Neutrophil (primary cell): ENCODE measurements at regions not wholly inside any gene's neighbourhood (a gene's known extent, or its start where the extent isn't known, plus 50 kb on each side); places are given as distances from the start of the nearest gene placed in this dataset.

Source experiments
- H3K27ac ChIP-seq: fragments of 200-600 bp; sonication (generic); 2 replicates; pipeline ENCODE4 v1.5.1; 2016; ENCODE audit warnings: mild to moderate bottlenecking, moderate library complexity
- H3K27me3 ChIP-seq: fragments of 200-600 bp; sonication (generic); 2 replicates; pipeline ENCODE4 v1.6.0; 2016; ENCODE audit warnings: mild to moderate bottlenecking
- H3K36me3 ChIP-seq: fragments of 200-600 bp; sonication (generic); 2 replicates; pipeline ENCODE4 v1.5.1; 2017
- H3K4me1 ChIP-seq, 2 experiments: fragments of 200-600 bp in 1 of 2; sonication (generic) in 1 of 2; 1 replicate in 1 of 2; 2 replicates in 1 of 2; pipeline versions ENCODE4 v1.5.1 to v1.6.1; 2013 to 2016; ENCODE audit warnings: low read depth in 1 of 2, low read length in 1 of 2, mild to moderate bottlenecking in 1 of 2, moderate library complexity in 1 of 2; ENCODE audit not compliant: control insufficient read depth in 1 of 2, insufficient read depth in 1 of 2
- H3K4me3 ChIP-seq, 2 experiments: fragments of 200-600 bp in 1 of 2; sonication (generic) in 1 of 2; 1 replicate in 1 of 2; 2 replicates in 1 of 2; pipeline ENCODE4 v1.5.1; 2013 to 2016; ENCODE audit warnings: low read depth in 1 of 2, low read length in 1 of 2, mild to moderate bottlenecking in 1 of 2, moderate library complexity in 1 of 2
- H3K9me3 ChIP-seq: fragments of 200-600 bp; sonication (generic); 2 replicates; pipeline ENCODE4 v1.5.1; 2016
- CTCF ChIP-seq: fragments of 200-600 bp; sonication (generic); IDR thresholded peaks from 2 replicates; pipeline ENCODE4 v1.5.1; 2016; ENCODE audit warnings: antibody characterized with exemption

- TF ChIP-seq CTCF: no peak
- H3K36me3 ChIP-seq: no peaks in the 10 kb centered on the region
- H3K27ac ChIP-seq: no peak overlapping the region
- no peak overlapping the region for H3K4me3 ChIP-seq
- no peaks in the 10 kb centered on the region for H3K27me3 ChIP-seq
- H3K4me1 ChIP-seq: peaks cover 80 to 81% of the 10 kb centered on the region in 2 experiments
- no peaks in the 10 kb centered on the region for H3K9me3 ChIP-seq
Measured at GRCh38 chr1:234845836-234846235, 235.9 kb upstream of the IRF2BP2 start.

DNA sequence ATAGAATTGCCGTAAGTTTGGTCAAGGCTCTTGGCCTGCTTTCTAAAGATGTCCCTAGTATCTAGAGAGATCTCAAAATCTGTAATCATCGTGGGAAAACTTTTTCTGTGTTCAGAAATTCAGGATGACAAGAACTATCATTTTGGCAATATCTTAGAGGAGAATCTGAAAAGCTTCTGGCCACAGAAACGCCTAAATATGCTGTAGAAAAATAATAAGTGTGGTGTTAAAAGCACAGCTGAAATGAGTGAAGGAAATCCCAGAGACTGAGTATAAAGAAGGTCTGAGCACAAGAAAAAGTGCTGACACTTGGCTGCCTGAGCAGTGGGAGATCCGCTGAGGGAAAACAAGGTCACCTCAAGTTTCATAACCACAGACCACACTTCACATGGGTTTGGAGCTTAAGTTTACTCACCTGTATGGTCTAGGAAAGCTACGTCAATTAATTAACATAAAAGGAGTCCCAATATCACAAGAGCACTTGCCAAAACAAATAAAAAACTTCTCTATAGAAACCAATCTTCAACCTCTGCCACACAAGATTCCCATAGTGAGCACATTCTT is 235.2 kb upstream of the IRF2BP2 start:
- H3K27me3 ChIP-seq: no peaks in the 10 kb centered on the region
- H3K4me1 ChIP-seq: peaks cover 80 to 81% of the 10 kb centered on the region in 2 experiments
- H3K9me3 ChIP-seq: no peaks in the 10 kb centered on the region
- H3K4me3 ChIP-seq: peak overlapping the region in 1 of 2 experiments; percentile 30
- no peaks in the 10 kb centered on the region for H3K36me3 ChIP-seq
- TF ChIP-seq CTCF: no peak
- peak overlapping the region; percentile 93 for H3K27ac ChIP-seq

DNA sequence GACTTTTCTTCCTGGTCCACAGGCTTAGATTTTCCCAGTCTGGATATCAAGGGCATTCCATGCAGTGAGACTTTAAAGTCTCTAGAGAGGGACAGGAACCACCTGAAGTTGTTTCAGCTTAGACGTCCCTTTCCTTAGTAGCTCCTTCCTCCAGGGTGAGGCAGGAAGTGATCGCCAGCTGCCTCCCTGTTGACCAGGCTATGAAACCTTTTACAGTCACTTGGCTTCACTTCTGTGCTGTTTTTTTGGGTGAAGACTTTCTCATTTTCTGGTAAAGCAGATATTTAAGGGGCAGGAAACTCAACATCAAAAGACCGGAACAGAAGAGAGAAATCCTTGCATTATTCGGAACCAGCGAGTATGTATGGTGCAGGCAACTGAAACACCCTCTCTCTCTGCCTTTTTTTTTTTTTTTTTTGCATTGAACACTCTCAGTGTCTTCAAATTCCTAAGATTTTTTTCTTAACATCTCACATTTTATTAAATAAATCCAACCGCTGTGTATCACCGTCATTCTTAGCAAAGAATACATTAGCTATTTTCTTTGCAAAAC is 234.6 kb upstream of the IRF2BP2 start:
- H3K27ac ChIP-seq: peak overlapping the region; percentile 93
- TF ChIP-seq CTCF: no peak
- H3K4me3 ChIP-seq: peak overlapping the region; percentile 7 to 30
- H3K4me1 ChIP-seq: peaks cover 80 to 81% of the 10 kb centered on the region in 2 experiments
- H3K9me3 ChIP-seq: no peaks in the 10 kb centered on the region
- no peaks in the 10 kb centered on the region for H3K36me3 ChIP-seq
- no peaks in the 10 kb centered on the region for H3K27me3 ChIP-seq

DNA sequence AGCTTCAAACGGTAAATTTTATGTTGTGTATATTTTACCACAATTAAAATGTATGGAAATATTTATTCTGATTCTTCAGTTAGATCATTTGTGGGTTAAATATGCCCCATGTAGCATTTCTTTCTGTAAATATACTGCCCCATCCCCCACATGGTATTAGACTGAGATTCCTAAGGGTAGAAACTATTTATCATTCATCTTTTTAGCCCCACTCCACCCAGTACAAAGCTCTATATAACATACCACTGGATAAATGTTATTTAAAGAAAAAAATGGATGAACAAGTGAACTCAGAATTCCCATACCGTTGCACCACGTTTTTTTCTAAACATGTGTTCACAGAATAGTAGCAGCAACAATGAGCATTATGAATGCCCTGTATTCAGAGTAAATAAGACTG is 234.0 kb upstream of the IRF2BP2 start:
- Histone ChIP-seq H3K4me3 (no peak overlapping the region), H3K9me3 (no peaks in the 10 kb centered on the region), H3K36me3 (no peaks in the 10 kb centered on the region), H3K27me3 (no peaks in the 10 kb centered on the region), H3K27ac (peak overlapping the region; percentile 93), H3K4me1 (peaks cover 80 to 81% of the 10 kb centered on the region in 2 experiments)
- no peak for TF ChIP-seq CTCF

- H3K4me3 ChIP-seq: peak overlapping the region; percentile 28 to 35
- no peaks in the 10 kb centered on the region for H3K36me3 ChIP-seq
- no peak for TF ChIP-seq CTCF
- peaks cover 81% of the 10 kb centered on the region in 2 experiments for H3K4me1 ChIP-seq
- H3K27me3 ChIP-seq: no peaks in the 10 kb centered on the region
- H3K27ac ChIP-seq: peak overlapping the region; percentile 93
- no peaks in the 10 kb centered on the region for H3K9me3 ChIP-seq
Measured at GRCh38 chr1:234842726-234843641, 233.0 kb upstream of the IRF2BP2 start.
